ENCODE measurements at regions not wholly inside any gene's neighbourhood (a gene's known extent, or its start where the extent isn't known, plus 50 kb on each side); places are given as distances from the start of the nearest gene placed in this dataset.

DNA sequence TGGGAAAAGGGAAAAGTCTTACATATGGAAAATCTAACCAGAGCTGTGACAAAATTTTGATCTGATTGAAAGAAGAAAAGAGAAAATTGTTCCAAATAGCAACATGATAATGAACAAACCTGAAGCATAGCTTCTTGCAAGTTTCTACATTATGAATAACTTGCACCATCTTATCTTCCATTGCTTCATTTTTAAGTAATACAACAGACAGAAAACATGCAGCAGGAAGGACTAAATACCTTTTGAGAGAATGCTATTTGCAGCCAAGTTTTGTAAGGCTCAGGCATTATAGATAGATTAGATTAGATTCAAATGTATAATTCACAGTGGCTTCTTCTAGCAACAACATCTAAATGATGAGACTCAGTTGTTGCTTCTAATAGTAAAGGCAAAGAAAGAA is 441.4 kb downstream of the AEBP2 start:
- H3K79me2 ChIP-seq (ENCODE audit: control insufficient read depth, insufficient read depth, low read length): no peaks in the 10 kb centered on the region
- in situ Hi-C loops (cut with MboI): no loop called here
- no peaks in the 10 kb centered on the region for H3K9me3 ChIP-seq (replicated peaks; ENCODE audit: control insufficient read depth, insufficient read depth, low read depth, low read length)
- H3K9me1 ChIP-seq (ENCODE audit: control insufficient read depth, insufficient read depth, low read length): no peaks in the 10 kb centered on the region
- no peak overlapping the region for H3K4me3 ChIP-seq
- H3K27ac ChIP-seq (ENCODE audit: extremely low read depth, low read depth, low read length): no peak overlapping the region
- no peaks in the 10 kb centered on the region for H3K27me3 ChIP-seq (ENCODE audit: control insufficient read depth in 2 of 2, insufficient read depth in 2 of 2, low read length in 2 of 2)
- intact Hi-C loops (cut with micrococcal nuclease): no loop called here
- no peak overlapping the region for H3K9ac ChIP-seq (ENCODE audit: insufficient read depth in 1 of 2, low read depth in 2 of 2, low read length in 2 of 2)
- DNase-seq (ENCODE audit: extremely low read depth in 1 of 4, low spot score in 3 of 4) (no peak), ATAC-seq (no peak), FAIRE-seq (no peak)
- H3K4me2 ChIP-seq (ENCODE audit: insufficient read depth, low read length): no peak overlapping the region
- H3K36me3 ChIP-seq (ENCODE audit: control insufficient read depth, insufficient read depth, low read length): no peaks in the 10 kb centered on the region
- no peak overlapping the region for H2AFZ ChIP-seq (ENCODE audit: low read depth, low read length)
- TF ChIP-seq CCAR2 (IDR thresholded peaks at IDR 0.05; ENCODE audit: low read depth, low read length): no peak
- no peak for TF ChIP-seq ZKSCAN1 (IDR thresholded peaks at IDR 0.05; ENCODE audit: low read depth, low read length)
- no peak for TF ChIP-seq ZNF639 (CRISPR knock-in tag; conservative IDR thresholded peaks at IDR 0.05 in 1 of 2, IDR thresholded peaks at IDR 0.05 in 1 of 2)
- TF ChIP-seq POLR2G (IDR thresholded peaks at IDR 0.05; ENCODE audit: low read depth, low read length): no peak
- TF ChIP-seq ZNF764 (CRISPR knock-in tag; IDR thresholded peaks at IDR 0.05; ENCODE audit: low read depth): no peak
- no peak for TF ChIP-seq SAFB2 (IDR thresholded peaks at IDR 0.05; ENCODE audit: borderline replicate concordance, low read depth, low read length, severe bottlenecking)
- TF ChIP-seq FOS (IDR thresholded peaks at IDR 0.05; ENCODE audit: extremely low read depth, insufficient read length): no peak
- TF ChIP-seq, protein P1, sequence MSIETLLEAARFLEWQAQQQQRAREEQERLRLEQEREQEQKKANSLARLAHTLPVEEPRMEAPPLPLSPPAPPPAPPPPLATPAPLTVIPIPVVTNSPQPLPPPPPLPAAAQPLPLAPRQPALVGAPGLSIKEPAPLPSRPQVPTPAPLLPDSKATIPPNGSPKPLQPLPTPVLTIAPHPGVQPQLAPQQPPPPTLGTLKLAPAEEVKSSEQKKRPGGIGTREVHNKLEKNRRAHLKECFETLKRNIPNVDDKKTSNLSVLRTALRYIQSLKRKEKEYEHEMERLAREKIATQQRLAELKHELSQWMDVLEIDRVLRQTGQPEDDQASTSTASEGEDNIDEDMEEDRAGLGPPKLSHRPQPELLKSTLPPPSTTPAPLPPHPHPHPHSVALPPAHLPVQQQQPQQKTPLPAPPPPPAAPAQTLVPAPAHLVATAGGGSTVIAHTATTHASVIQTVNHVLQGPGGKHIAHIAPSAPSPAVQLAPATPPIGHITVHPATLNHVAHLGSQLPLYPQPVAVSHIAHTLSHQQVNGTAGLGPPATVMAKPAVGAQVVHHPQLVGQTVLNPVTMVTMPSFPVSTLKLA (conservative IDR thresholded peaks at IDR 0.05): no peak
- TF ChIP-seq CXXC5 (CRISPR knock-in tag; IDR thresholded peaks at IDR 0.05): no peak
- ChIA-PET CTCF (ENCODE audit: low intra/inter-chr PET ratio) (no interaction called here), POLR2A (no interaction called here)
- BruUV-seq (replicated peaks): no TSS peak
- H3K4me1 ChIP-seq (replicated peaks in 1 of 2; ENCODE audit: control insufficient read depth in 2 of 2, insufficient read depth in 2 of 2, low read length in 2 of 2): no peaks in the 10 kb centered on the region
- no peaks in the 10 kb centered on the region for H4K20me1 ChIP-seq (replicated peaks; ENCODE audit: control insufficient read depth, insufficient read depth, low read length)

Data from K562 (cell line).